Left hindlimb (tissue), 1 donor: ENCODE measurements at regions not wholly inside any gene's neighbourhood (a gene's known extent, or its start where the extent isn't known, plus 50 kb on each side); places are given as distances from the start of the nearest gene placed in this dataset.
"Not testable (repeated sequence)": the region's sequence is repeated elsewhere in the genome, so short reads cannot be mapped to it uniquely, and the experiment has no call there.

Experiments used
- DNase-seq: peaks from one replicate; pipeline ENCODE4 v3.0.0-alpha.2; 2018

- DNase-seq: no peak
Measured at GRCh38 chr6:82118150-82118562, 129.4 kb downstream of the IBTK start.

GRCh38 chr6:82114748-82115147 lies 132.8 kb downstream of the IBTK start:
- DNase-seq: no peak

GRCh38 chr6:82113231-82113630 lies 134.3 kb downstream of the IBTK start:
- DNase-seq: no peak

GRCh38 chr6:82111818-82112217 lies 135.7 kb downstream of the IBTK start:
- DNase-seq: no peak

GRCh38 chr6:82111114-82111513 lies 136.4 kb downstream of the IBTK start:
- no peak for DNase-seq

- DNase-seq: not testable (repeated sequence)
Measured at GRCh38 chr6:82103171-82103570, 144.4 kb downstream of the IBTK start.

- not testable (repeated sequence) for DNase-seq
Measured at GRCh38 chr6:82101374-82102114, 146.0 kb downstream of the IBTK start.

- DNase-seq: not testable (repeated sequence)
Measured at GRCh38 chr6:82100763-82101162, 146.8 kb downstream of the IBTK start.

GRCh38 chr6:82097676-82098075 lies 149.9 kb downstream of the IBTK start:
- DNase-seq: no peak

- DNase-seq: no peak
Measured at GRCh38 chr6:82095091-82095490, 152.5 kb downstream of the IBTK start.

- DNase-seq: no peak
Measured at GRCh38 chr6:82094166-82094806, 153.3 kb downstream of the IBTK start.

- no peak for DNase-seq
Measured at GRCh38 chr6:82088978-82089771, 158.4 kb downstream of the IBTK start.

GRCh38 chr6:82086944-82087343 lies 160.6 kb downstream of the IBTK start:
- DNase-seq: no peak

GRCh38 chr6:82085701-82086100 lies 161.8 kb downstream of the IBTK start:
- DNase-seq: no peak

GRCh38 chr6:82084324-82084920 lies 163.1 kb downstream of the IBTK start:
- DNase-seq: no peak

GRCh38 chr6:82083646-82084045 lies 163.9 kb downstream of the IBTK start:
- DNase-seq: no peak

- no peak for DNase-seq
Measured at GRCh38 chr6:82080767-82081166, 166.8 kb downstream of the IBTK start.

- DNase-seq: no peak
Measured at GRCh38 chr6:82078286-82078908, 169.1 kb downstream of the IBTK start.

GRCh38 chr6:82076916-82077315 lies 170.6 kb downstream of the IBTK start:
- no peak for DNase-seq

GRCh38 chr6:82074556-82074955 lies 173.0 kb downstream of the IBTK start:
- no peak for DNase-seq

- no peak for DNase-seq
Measured at GRCh38 chr6:82073484-82073883, 174.1 kb downstream of the IBTK start.

- DNase-seq: peak; percentile 40
Measured at GRCh38 chr6:82072751-82073150, 174.8 kb downstream of the IBTK start.

- no peak for DNase-seq
Measured at GRCh38 chr6:82072121-82072521, 175.4 kb downstream of the IBTK start.
